ENCODE measurements at regions not wholly inside any gene's neighbourhood (a gene's known extent, or its start where the extent isn't known, plus 50 kb on each side); places are given as distances from the start of the nearest gene placed in this dataset.

DNA sequence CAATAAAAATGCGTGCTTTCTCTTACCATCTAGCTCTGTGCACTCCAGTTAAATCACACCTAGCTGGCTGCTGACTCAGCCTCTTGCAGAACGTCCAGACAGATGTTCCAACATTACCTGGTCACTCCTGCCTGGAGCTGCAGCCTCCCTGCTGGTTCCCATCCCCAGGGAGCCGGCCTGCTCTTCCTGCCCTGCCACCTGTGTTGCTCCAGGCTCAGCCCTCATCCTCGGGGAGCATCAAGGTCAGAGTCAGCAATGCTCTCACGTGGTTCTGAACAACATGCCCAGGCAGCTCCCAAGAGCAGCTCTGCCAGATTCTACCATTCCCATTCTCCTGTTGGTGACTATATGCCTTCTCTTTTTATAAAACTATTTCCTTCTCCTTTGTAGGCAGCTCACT lies 81.3 kb downstream of the GADD45G start:
- TF ChIP-seq, protein P1, sequence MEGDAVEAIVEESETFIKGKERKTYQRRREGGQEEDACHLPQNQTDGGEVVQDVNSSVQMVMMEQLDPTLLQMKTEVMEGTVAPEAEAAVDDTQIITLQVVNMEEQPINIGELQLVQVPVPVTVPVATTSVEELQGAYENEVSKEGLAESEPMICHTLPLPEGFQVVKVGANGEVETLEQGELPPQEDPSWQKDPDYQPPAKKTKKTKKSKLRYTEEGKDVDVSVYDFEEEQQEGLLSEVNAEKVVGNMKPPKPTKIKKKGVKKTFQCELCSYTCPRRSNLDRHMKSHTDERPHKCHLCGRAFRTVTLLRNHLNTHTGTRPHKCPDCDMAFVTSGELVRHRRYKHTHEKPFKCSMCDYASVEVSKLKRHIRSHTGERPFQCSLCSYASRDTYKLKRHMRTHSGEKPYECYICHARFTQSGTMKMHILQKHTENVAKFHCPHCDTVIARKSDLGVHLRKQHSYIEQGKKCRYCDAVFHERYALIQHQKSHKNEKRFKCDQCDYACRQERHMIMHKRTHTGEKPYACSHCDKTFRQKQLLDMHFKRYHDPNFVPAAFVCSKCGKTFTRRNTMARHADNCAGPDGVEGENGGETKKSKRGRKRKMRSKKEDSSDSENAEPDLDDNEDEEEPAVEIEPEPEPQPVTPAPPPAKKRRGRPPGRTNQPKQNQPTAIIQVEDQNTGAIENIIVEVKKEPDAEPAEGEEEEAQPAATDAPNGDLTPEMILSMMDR (IDR thresholded peaks at IDR 0.05; ENCODE audit: poor library complexity, severe bottlenecking) = no peak
- no peak for TF ChIP-seq EP300 (conservative IDR thresholded peaks at IDR 0.05; ENCODE audit: poor library complexity, severe bottlenecking)
